ENCODE measurements at regions not wholly inside any gene's neighbourhood (a gene's known extent, or its start where the extent isn't known, plus 50 kb on each side); places are given as distances from the start of the nearest gene placed in this dataset.

DNA sequence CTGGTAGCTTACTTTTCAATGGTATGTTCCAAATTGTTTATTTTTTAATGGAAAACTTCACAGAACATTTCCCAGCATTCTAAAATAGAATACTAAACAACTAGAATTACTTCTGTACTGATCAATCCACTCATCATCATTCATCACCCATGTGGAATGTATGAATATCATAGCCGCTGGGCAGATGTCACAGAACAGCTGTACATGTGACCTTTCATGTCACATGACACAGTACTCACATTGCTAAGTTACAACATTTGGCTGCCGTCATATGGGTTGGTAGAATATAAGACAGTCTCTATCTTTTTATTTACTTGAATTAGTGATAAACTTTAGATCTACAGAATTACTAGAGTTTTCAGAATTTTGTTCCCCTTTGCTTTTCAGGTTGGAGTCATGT is 387.6 kb downstream of the ZEB2 start:
- no peak overlapping the region for H3K4me3 ChIP-seq (ENCODE audit: low read depth in 1 of 2, low read length in 2 of 2)
- H3K9me3 ChIP-seq (ENCODE audit: control insufficient read depth in 1 of 2, low read length in 2 of 2) = no peaks in the 10 kb centered on the region
- H3K36me3 ChIP-seq (ENCODE audit: control insufficient read depth in 1 of 2, insufficient read depth in 2 of 2, low read length in 2 of 2) = no peaks in the 10 kb centered on the region
- H3K27me3 ChIP-seq (ENCODE audit: low read depth, low read length) = no peaks in the 10 kb centered on the region
- H3K27ac ChIP-seq (ENCODE audit: low read length) = no peak overlapping the region
- H3K4me1 ChIP-seq (ENCODE audit: control insufficient read depth in 1 of 2, insufficient read depth in 2 of 2, low read length in 2 of 2) = no peaks in the 10 kb centered on the region

DNA sequence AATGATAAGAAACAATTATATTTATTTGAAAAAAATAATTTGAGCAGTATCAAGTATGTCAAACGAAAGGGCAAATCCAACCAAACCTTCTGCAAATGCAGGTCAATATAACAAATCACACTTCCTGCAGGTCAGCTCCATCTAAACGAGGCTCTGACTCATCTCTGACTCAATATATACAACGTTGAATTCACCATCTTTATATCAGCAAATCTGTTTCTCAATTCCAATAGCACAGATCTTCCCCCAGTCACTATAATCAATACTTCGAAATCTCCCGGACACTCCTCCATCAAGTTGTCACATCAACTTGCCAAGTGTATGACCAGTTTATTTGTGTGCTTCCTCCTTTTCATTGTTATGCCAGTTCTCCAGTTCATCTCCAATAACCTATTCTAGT is 388.9 kb downstream of the ZEB2 start:
- H3K27me3 ChIP-seq (ENCODE audit: low read depth, low read length) = no peaks in the 10 kb centered on the region
- no peaks in the 10 kb centered on the region for H3K36me3 ChIP-seq (ENCODE audit: control insufficient read depth in 1 of 2, insufficient read depth in 2 of 2, low read length in 2 of 2)
- no peak overlapping the region for H3K27ac ChIP-seq (ENCODE audit: low read length)
- H3K4me3 ChIP-seq (ENCODE audit: low read depth in 1 of 2, low read length in 2 of 2) = no peak overlapping the region
- no peaks in the 10 kb centered on the region for H3K9me3 ChIP-seq (ENCODE audit: control insufficient read depth in 1 of 2, low read length in 2 of 2)
- no peaks in the 10 kb centered on the region for H3K4me1 ChIP-seq (ENCODE audit: control insufficient read depth in 1 of 2, insufficient read depth in 2 of 2, low read length in 2 of 2)

DNA sequence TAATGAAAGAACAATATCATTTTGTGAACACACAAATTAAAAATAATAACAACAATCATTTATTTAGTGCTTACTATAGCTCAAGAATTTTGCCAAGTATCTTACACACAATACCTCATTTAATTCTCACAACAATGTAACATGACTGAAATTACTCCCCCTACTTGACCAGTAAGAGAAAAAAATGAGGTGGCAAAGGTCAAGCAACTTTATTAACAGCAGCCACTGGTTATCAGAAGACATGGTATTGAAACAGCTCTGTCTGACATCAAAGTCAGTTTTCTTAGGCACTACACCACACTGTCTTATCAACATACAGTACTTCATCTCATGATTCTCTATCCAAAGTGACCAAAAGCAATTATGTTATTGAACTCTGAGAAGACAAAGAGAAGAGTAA is 389.4 kb downstream of the ZEB2 start:
- no peaks in the 10 kb centered on the region for H3K9me3 ChIP-seq (ENCODE audit: control insufficient read depth in 1 of 2, low read length in 2 of 2)
- H3K4me1 ChIP-seq (ENCODE audit: control insufficient read depth in 1 of 2, insufficient read depth in 2 of 2, low read length in 2 of 2) = no peaks in the 10 kb centered on the region
- H3K27me3 ChIP-seq (ENCODE audit: low read depth, low read length) = no peaks in the 10 kb centered on the region
- H3K27ac ChIP-seq (ENCODE audit: low read length) = no peak overlapping the region
- H3K4me3 ChIP-seq (ENCODE audit: low read depth in 1 of 2, low read length in 2 of 2) = no peak overlapping the region
- H3K36me3 ChIP-seq (ENCODE audit: control insufficient read depth in 1 of 2, insufficient read depth in 2 of 2, low read length in 2 of 2) = no peaks in the 10 kb centered on the region

DNA sequence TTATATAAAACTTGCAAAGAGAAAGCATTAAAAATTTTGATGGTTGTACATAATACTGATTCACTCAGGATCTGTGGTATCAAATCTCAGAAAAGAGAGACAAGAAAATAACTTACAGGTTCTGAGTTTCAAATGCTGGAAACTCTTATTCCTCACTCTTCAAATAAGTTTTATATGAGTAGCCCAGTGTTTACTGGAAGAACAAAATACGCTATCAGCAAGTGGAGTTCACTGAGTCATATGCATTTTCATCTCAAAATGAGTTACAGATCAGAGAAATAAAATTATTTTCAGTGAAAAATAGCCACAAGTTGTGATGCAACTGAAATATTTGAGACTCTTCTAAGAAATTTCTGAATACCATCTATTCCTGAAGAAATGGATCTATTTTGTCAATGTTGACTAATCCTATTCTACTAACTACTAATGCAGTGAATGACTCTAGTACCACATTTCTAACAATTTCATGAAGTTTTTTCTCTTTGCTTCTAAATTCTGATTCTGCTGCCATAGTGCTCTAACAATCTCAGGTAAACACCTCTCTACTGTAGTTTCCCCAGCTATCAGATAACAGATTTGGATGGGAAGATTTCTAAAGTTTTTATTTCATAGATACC is 391.7 kb downstream of the ZEB2 start:
- no peaks in the 10 kb centered on the region for H3K4me1 ChIP-seq (ENCODE audit: control insufficient read depth in 1 of 2, insufficient read depth in 2 of 2, low read length in 2 of 2)
- H3K4me3 ChIP-seq (ENCODE audit: low read depth in 1 of 2, low read length in 2 of 2) = no peak overlapping the region
- H3K27me3 ChIP-seq (ENCODE audit: low read depth, low read length) = no peaks in the 10 kb centered on the region
- H3K27ac ChIP-seq (ENCODE audit: low read length) = no peak overlapping the region
- no peaks in the 10 kb centered on the region for H3K9me3 ChIP-seq (ENCODE audit: control insufficient read depth in 1 of 2, low read length in 2 of 2)
- no peaks in the 10 kb centered on the region for H3K36me3 ChIP-seq (ENCODE audit: control insufficient read depth in 1 of 2, insufficient read depth in 2 of 2, low read length in 2 of 2)

DNA sequence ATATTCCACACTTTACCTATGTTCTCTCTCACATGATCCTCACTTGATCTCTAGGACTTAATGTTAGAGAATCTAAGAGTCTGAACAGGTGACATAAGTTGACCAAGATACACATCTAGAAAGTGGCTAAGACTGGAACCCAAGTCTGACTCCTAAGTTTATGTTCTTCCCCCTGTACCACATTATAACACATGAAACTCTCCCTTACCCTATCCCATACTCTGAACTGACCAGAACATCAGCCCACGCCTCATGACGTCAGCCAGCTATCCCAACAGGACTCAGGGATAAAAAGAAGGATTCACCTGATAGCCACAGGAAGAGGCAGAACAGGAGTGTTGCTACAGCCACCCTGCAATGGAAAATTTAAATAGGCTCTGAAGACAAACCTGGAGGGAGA is 392.2 kb downstream of the ZEB2 start:
- H3K9me3 ChIP-seq (ENCODE audit: control insufficient read depth in 1 of 2, low read length in 2 of 2) = no peaks in the 10 kb centered on the region
- H3K4me3 ChIP-seq (ENCODE audit: low read depth in 1 of 2, low read length in 2 of 2) = no peak overlapping the region

DNA sequence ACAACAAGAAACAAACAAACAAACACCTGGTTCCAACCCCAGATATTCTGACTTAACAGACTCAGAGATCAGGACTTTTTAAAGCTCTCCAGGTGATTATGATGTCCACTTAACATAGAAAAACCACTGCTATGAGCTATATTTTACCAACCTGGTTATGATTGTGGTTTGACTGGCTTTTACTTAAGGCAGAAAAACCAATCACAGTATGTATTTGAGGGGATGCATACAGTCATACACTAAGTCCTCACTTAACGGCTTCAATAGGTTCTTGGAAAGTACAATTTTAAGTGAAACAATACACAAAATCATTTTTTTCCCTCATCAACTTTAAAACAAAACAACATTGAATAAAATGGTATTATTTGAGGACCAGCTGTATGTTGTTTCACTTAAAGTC is 393.6 kb downstream of the ZEB2 start:
- Histone ChIP-seq H3K36me3 (ENCODE audit: control insufficient read depth in 1 of 2, insufficient read depth in 2 of 2, low read length in 2 of 2) (no peaks in the 10 kb centered on the region), H3K9me3 (ENCODE audit: control insufficient read depth in 1 of 2, low read length in 2 of 2) (no peaks in the 10 kb centered on the region), H3K27me3 (ENCODE audit: low read depth, low read length) (no peaks in the 10 kb centered on the region), H3K27ac (ENCODE audit: low read length) (no peak overlapping the region), H3K4me3 (ENCODE audit: low read depth in 1 of 2, low read length in 2 of 2) (no peak overlapping the region), H3K4me1 (ENCODE audit: control insufficient read depth in 1 of 2, insufficient read depth in 2 of 2, low read length in 2 of 2) (no peaks in the 10 kb centered on the region)

More for the DNA sequence above, 392.2 kb downstream of the ZEB2 start:
- no peaks in the 10 kb centered on the region for H3K27me3 ChIP-seq (ENCODE audit: low read depth, low read length)
- H3K4me1 ChIP-seq (ENCODE audit: control insufficient read depth in 1 of 2, insufficient read depth in 2 of 2, low read length in 2 of 2) = no peaks in the 10 kb centered on the region
- H3K27ac ChIP-seq (ENCODE audit: low read length) = no peak overlapping the region
- H3K36me3 ChIP-seq (ENCODE audit: control insufficient read depth in 1 of 2, insufficient read depth in 2 of 2, low read length in 2 of 2) = no peaks in the 10 kb centered on the region

DNA sequence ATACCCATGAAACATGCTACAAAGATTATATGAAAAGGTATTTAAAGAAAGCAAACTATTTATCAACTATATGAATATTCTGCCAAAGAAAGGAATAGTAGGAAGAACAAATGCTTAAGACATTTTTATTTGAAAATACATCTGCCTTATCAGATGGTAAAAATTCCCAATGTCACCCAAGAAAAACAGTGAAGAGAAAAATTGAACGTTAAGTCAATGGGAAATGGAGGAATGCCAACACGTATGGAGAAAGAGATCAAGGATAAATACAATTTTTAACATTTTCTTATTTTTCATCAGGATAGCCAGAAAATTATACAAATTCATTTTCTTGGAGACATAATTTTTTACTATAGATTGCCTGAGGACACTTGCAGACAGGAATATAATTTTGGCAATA is 394.2 kb downstream of the ZEB2 start:
- Histone ChIP-seq H3K27ac (ENCODE audit: low read length) (no peak overlapping the region), H3K4me1 (ENCODE audit: control insufficient read depth in 1 of 2, insufficient read depth in 2 of 2, low read length in 2 of 2) (no peaks in the 10 kb centered on the region), H3K9me3 (ENCODE audit: control insufficient read depth in 1 of 2, low read length in 2 of 2) (no peaks in the 10 kb centered on the region), H3K36me3 (ENCODE audit: control insufficient read depth in 1 of 2, insufficient read depth in 2 of 2, low read length in 2 of 2) (no peaks in the 10 kb centered on the region), H3K27me3 (ENCODE audit: low read depth, low read length) (no peaks in the 10 kb centered on the region), H3K4me3 (ENCODE audit: low read depth in 1 of 2, low read length in 2 of 2) (no peak overlapping the region)

DNA sequence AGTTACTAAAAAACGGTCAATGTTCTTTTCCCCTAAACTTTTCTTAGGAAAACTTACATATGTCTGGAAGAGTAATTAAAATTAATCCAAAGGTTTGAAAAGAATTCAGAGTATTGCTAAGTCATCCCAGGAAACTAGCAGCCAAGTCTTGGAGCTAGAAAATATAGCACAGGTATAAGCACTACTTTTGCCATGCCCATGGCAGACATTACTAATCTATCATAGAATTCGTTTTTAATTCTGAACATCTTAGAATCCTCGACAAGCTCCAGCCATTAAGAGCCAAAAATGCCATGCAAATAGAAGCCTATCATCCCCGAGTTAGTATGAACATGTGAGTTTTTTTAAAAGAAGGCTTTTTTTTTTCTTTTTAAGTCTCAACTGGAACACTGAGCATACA is 395.0 kb downstream of the ZEB2 start:
- no peaks in the 10 kb centered on the region for H3K36me3 ChIP-seq (ENCODE audit: control insufficient read depth in 1 of 2, insufficient read depth in 2 of 2, low read length in 2 of 2)
- H3K4me3 ChIP-seq (ENCODE audit: low read depth in 1 of 2, low read length in 2 of 2) = no peak overlapping the region
- no peaks in the 10 kb centered on the region for H3K27me3 ChIP-seq (ENCODE audit: low read depth, low read length)
- no peak overlapping the region for H3K27ac ChIP-seq (ENCODE audit: low read length)
- H3K4me1 ChIP-seq (ENCODE audit: control insufficient read depth in 1 of 2, insufficient read depth in 2 of 2, low read length in 2 of 2) = no peaks in the 10 kb centered on the region
- no peaks in the 10 kb centered on the region for H3K9me3 ChIP-seq (ENCODE audit: control insufficient read depth in 1 of 2, low read length in 2 of 2)

DNA sequence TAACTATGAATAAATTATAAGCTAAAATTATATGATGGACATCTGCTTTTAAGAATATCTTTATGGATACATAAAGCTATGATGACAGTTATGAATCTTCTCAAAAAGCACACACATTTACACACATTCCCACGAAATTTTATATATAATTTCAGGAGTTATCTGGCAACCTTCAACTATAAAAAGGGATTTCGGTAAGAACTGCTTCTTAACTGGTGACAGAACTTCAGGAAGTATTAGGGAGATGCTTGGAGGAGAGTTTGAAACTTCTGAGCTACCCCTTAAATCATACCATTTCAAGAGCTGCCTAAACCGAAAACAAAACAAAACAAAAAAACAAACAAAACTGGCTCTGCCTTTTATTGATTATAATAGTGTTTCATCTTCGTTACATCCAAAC is 399.4 kb downstream of the ZEB2 start:
- Histone ChIP-seq H3K9me3 (ENCODE audit: control insufficient read depth in 1 of 2, low read length in 2 of 2) (no peaks in the 10 kb centered on the region), H3K4me3 (ENCODE audit: low read depth in 1 of 2, low read length in 2 of 2) (no peak overlapping the region), H3K27ac (ENCODE audit: low read length) (no peak overlapping the region), H3K36me3 (ENCODE audit: control insufficient read depth in 1 of 2, insufficient read depth in 2 of 2, low read length in 2 of 2) (no peaks in the 10 kb centered on the region), H3K4me1 (ENCODE audit: control insufficient read depth in 1 of 2, insufficient read depth in 2 of 2, low read length in 2 of 2) (no peaks in the 10 kb centered on the region), H3K27me3 (ENCODE audit: low read depth, low read length) (no peaks in the 10 kb centered on the region)

DNA sequence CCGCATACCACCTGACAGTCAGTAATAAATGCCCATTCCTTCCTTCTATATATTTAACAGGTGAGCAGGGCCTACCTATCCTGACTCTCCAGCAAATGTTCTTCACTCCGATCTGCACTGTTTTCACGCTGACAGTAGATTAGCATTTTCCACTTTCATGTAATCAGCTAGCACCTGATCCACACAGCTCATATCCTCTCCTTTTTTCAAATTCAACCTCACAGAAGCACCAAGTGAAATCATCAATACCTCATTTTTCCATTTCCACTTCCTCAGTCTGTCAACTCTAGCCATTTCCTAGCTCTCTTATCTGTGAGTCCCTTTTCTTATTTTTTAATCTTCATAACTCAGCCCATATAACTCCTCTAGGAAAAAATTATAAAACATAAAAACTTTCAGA is 402.8 kb downstream of the ZEB2 start:
- Histone ChIP-seq H3K4me3 (ENCODE audit: low read depth in 1 of 2, low read length in 2 of 2) (no peak overlapping the region), H3K27me3 (ENCODE audit: low read depth, low read length) (no peaks in the 10 kb centered on the region), H3K27ac (ENCODE audit: low read length) (no peak overlapping the region), H3K9me3 (ENCODE audit: control insufficient read depth in 1 of 2, low read length in 2 of 2) (no peaks in the 10 kb centered on the region), H3K4me1 (ENCODE audit: control insufficient read depth in 1 of 2, insufficient read depth in 2 of 2, low read length in 2 of 2) (no peaks in the 10 kb centered on the region), H3K36me3 (ENCODE audit: control insufficient read depth in 1 of 2, insufficient read depth in 2 of 2, low read length in 2 of 2) (no peaks in the 10 kb centered on the region)

DNA sequence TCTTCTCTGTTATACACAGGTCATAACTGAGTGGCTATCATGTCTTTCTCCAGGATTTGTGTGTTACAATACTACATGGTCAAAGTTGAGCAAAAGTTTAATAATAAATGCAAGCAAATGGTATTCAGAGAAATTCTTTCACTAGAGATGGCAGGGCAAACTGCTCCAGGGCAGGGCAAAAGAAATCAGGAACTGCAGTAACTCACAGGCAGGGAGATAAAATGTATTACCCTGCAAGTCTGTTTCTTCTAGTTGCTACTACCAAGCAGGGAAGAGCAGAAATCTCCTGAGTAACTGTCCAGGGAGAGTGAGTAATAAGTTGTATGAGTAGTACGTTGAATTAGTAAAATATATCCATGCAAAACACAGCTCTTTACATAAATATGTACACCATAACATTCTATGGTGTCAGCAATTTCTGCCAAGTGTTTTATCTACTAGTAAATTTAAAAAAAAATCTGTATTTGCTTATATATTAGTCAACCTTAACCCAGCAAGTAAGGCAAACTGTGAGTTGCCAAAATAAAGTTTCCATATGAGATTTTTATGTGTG is 404.1 kb downstream of the ZEB2 start:
- Histone ChIP-seq H3K4me3 (ENCODE audit: low read depth in 1 of 2, low read length in 2 of 2) (no peak overlapping the region), H3K27ac (ENCODE audit: low read length) (no peak overlapping the region), H3K27me3 (ENCODE audit: low read depth, low read length) (no peaks in the 10 kb centered on the region), H3K9me3 (ENCODE audit: control insufficient read depth in 1 of 2, low read length in 2 of 2) (no peaks in the 10 kb centered on the region), H3K4me1 (ENCODE audit: control insufficient read depth in 1 of 2, insufficient read depth in 2 of 2, low read length in 2 of 2) (no peaks in the 10 kb centered on the region), H3K36me3 (ENCODE audit: control insufficient read depth in 1 of 2, insufficient read depth in 2 of 2, low read length in 2 of 2) (no peaks in the 10 kb centered on the region)

DNA sequence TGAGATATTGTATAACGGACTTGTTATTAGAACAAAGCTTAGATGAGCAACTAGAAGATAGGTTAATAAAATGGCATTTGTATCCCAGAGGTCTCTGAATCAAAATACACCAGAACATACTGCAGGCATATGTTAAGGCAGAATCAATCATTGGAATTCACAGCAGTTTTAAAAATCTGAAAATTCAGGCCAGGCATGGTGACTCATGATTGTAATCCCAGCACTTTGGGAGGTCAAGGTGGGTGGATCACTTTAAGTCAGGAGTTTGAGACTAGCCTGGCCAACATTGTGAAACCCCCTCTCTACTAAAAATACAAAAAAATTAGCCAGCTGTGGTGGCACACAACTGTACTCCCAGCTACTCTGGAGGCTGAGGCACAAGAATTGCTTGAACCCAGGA is 405.2 kb downstream of the ZEB2 start:
- Histone ChIP-seq H3K27me3 (ENCODE audit: low read depth, low read length) (no peaks in the 10 kb centered on the region), H3K36me3 (ENCODE audit: control insufficient read depth in 1 of 2, insufficient read depth in 2 of 2, low read length in 2 of 2) (no peaks in the 10 kb centered on the region), H3K9me3 (ENCODE audit: control insufficient read depth in 1 of 2, low read length in 2 of 2) (no peaks in the 10 kb centered on the region), H3K4me1 (ENCODE audit: control insufficient read depth in 1 of 2, insufficient read depth in 2 of 2, low read length in 2 of 2) (no peaks in the 10 kb centered on the region), H3K27ac (ENCODE audit: low read length) (no peak overlapping the region), H3K4me3 (ENCODE audit: low read depth in 1 of 2, low read length in 2 of 2) (no peak overlapping the region)
